ENCODE measurements at regions not wholly inside any gene's neighbourhood (a gene's known extent, or its start where the extent isn't known, plus 50 kb on each side); places are given as distances from the start of the nearest gene placed in this dataset.

- TF ChIP-seq EZH2phosphoT487 (IDR thresholded peaks at IDR 0.05; ENCODE audit: insufficient read depth, low read depth) (no peak), EZH2 (IDR thresholded peaks at IDR 0.05; ENCODE audit: insufficient read depth, poor library complexity, severe bottlenecking) (no peak)
These were observed 469.5 kb downstream of the DMRTA1 start for GRCh38 chr9:22916148-22916547.
